WTC11 (cell line): ENCODE measurements at regions not wholly inside any gene's neighbourhood (a gene's known extent, or its start where the extent isn't known, plus 50 kb on each side); places are given as distances from the start of the nearest gene placed in this dataset.

Source experiments
- CTCF ChIP-seq: fragments of 200-600 bp; IDR thresholded peaks from 2 replicates; pipeline ENCODE4 v1.8.0; 2022; ENCODE audit warnings: antibody characterized with exemption
- PRDM15 ChIP-seq: sonication (generic); formaldehyde crosslinking; IDR thresholded peaks from 2 replicates; pipeline ENCODE4 v1.8.0; 2022; ENCODE audit warnings: missing genetic modification reagents
- ZNF121 ChIP-seq: sonication (generic); formaldehyde crosslinking; IDR thresholded peaks from 2 replicates; pipeline ENCODE4 v1.8.0; 2023; ENCODE audit warnings: missing genetic modification reagents

GRCh38 chr12:84553331-84554117 lies 359.1 kb downstream of the SLC6A15 start:
- TF ChIP-seq CTCF (no peak), PRDM15 (CRISPR knock-in tag) (no peak), ZNF121 (CRISPR knock-in tag) (no peak)
